H9 (cell line): ENCODE measurements at regions not wholly inside any gene's neighbourhood (a gene's known extent, or its start where the extent isn't known, plus 50 kb on each side); places are given as distances from the start of the nearest gene placed in this dataset.

Experiments
- DNase-seq: peaks from one replicate; pipeline ENCODE4 v3.0.0-alpha.2; 2017
- H2AFZ ChIP-seq: one replicate; pipeline ENCODE4 v1.6.1; 2013; ENCODE audit warnings: mild to moderate bottlenecking, low read length, control low read depth, moderate library complexity
- H2AK5ac ChIP-seq: 2 replicates; pipeline ENCODE4 v1.6.1; 2013; ENCODE audit warnings: low read length, control low read depth, mixed read lengths; ENCODE audit not compliant: insufficient read length
- H2BK120ac ChIP-seq: one replicate; pipeline ENCODE4 v1.6.1; 2013; ENCODE audit warnings: low read depth, mild to moderate bottlenecking, low read length, control low read depth, inconsistent platforms; ENCODE audit not compliant: poor library complexity, severe bottlenecking
- H2BK12ac ChIP-seq: 2 replicates; pipeline ENCODE4 v1.6.1; 2013; ENCODE audit warnings: low read length, control low read depth, mixed read lengths, low read depth; ENCODE audit not compliant: insufficient read length
- H2BK15ac ChIP-seq: 2 replicates; pipeline ENCODE4 v1.6.1; 2013; ENCODE audit warnings: low read depth, low read length, control low read depth
- H2BK20ac ChIP-seq: one replicate; pipeline ENCODE4 v1.6.1; 2013; ENCODE audit warnings: low read depth, mild to moderate bottlenecking, low read length, control low read depth, inconsistent platforms; ENCODE audit not compliant: poor library complexity, severe bottlenecking
- H2BK5ac ChIP-seq: 2 replicates; pipeline ENCODE4 v1.6.1; 2013; ENCODE audit warnings: low read length, control low read depth, mixed read lengths; ENCODE audit not compliant: insufficient read length
- H3K14ac ChIP-seq: 2 replicates; pipeline ENCODE4 v1.6.1; 2013; ENCODE audit warnings: low read length, control low read depth; ENCODE audit not compliant: insufficient read depth
- H3K18ac ChIP-seq: 2 replicates; pipeline ENCODE4 v1.6.1; 2013; ENCODE audit warnings: low read depth, mild to moderate bottlenecking, mixed read lengths, low read length, control low read depth; ENCODE audit not compliant: insufficient read length
- H3K23ac ChIP-seq: 2 replicates; pipeline ENCODE4 v1.6.1; 2013; ENCODE audit warnings: low read length, control low read depth, mixed read lengths, low read depth; ENCODE audit not compliant: insufficient read length
- H3K23me2 ChIP-seq: 2 replicates; pipeline ENCODE4 v1.6.1; 2013; ENCODE audit warnings: low read depth, mild to moderate bottlenecking, mixed read lengths, low read length, control low read depth; ENCODE audit not compliant: insufficient read length, poor library complexity, severe bottlenecking
- H3K27ac ChIP-seq: 2 replicates; pipeline ENCODE4 v1.5.1; 2013; ENCODE audit warnings: low read length, control low read depth, mixed read lengths, low read depth; ENCODE audit not compliant: insufficient read length
- H3K27me3 ChIP-seq: 2 replicates; pipeline ENCODE4 v1.6.1; 2013; ENCODE audit warnings: low read length, control low read depth, inconsistent platforms; ENCODE audit not compliant: insufficient read depth
- H3K4ac ChIP-seq: 2 replicates; pipeline ENCODE4 v1.6.1; 2013; ENCODE audit warnings: low read depth, mild to moderate bottlenecking, control low read depth, inconsistent platforms, low read length, moderate library complexity
- H3K4me1 ChIP-seq: 2 replicates; pipeline ENCODE4 v1.6.1; 2013; ENCODE audit warnings: low read length, control low read depth, inconsistent platforms; ENCODE audit not compliant: insufficient read depth
- H3K4me2 ChIP-seq: 2 replicates; pipeline ENCODE4 v1.6.1; 2013; ENCODE audit warnings: low read length, control low read depth, mixed read lengths; ENCODE audit not compliant: insufficient read length, insufficient read depth
- H3K56ac ChIP-seq: 2 replicates; pipeline ENCODE4 v1.6.1; 2013; ENCODE audit warnings: low read depth, mild to moderate bottlenecking, mixed read lengths, low read length, control low read depth; ENCODE audit not compliant: insufficient read length
- H3K79me1 ChIP-seq: 2 replicates; pipeline ENCODE4 v1.6.1; 2013; ENCODE audit warnings: low read depth, mild to moderate bottlenecking, moderate library complexity, low read length, control low read depth, inconsistent platforms; ENCODE audit not compliant: insufficient read depth, poor library complexity, severe bottlenecking
- H3K79me2 ChIP-seq: 2 replicates; pipeline ENCODE4 v1.6.1; 2013; ENCODE audit warnings: low read length, control low read depth, inconsistent platforms; ENCODE audit not compliant: insufficient read depth
- H3K9ac ChIP-seq: 2 replicates; pipeline ENCODE4 v1.6.1; 2013; ENCODE audit warnings: low read length, control low read depth, mixed read lengths; ENCODE audit not compliant: insufficient read length; ENCODE audit errors: extremely low read depth
- H3K9me3 ChIP-seq: one replicate; pipeline ENCODE4 v1.6.1; 2013; ENCODE audit warnings: low read depth, low read length, inconsistent platforms; ENCODE audit not compliant: control insufficient read depth
- H3T11ph ChIP-seq: one replicate; pipeline ENCODE4 v1.6.1; 2013; ENCODE audit warnings: mild to moderate bottlenecking, low read length, control low read depth, inconsistent platforms
- H4K20me1 ChIP-seq: one replicate; pipeline ENCODE4 v1.6.1; 2013; ENCODE audit not compliant: control insufficient read depth, insufficient read length, insufficient read depth
- H4K5ac ChIP-seq: 2 replicates; pipeline ENCODE4 v1.6.1; 2013; ENCODE audit warnings: low read depth, mild to moderate bottlenecking, mixed read lengths, low read length, control low read depth; ENCODE audit not compliant: insufficient read length
- H4K8ac ChIP-seq: replicated peaks from 2 replicates; pipeline ENCODE4 v1.6.1; 2013; ENCODE audit warnings: low read length, control low read depth, mixed read lengths, low read depth; ENCODE audit not compliant: insufficient read length
- H4K91ac ChIP-seq: 2 replicates; pipeline ENCODE4 v1.6.1; 2013; ENCODE audit warnings: low read depth, mild to moderate bottlenecking, moderate library complexity, mixed read lengths, low read length, control low read depth; ENCODE audit not compliant: insufficient read length
- H3K27ac Mint-ChIP-seq, 3 experiments: 2 replicates in 2 of 3; 3 replicates in 1 of 3; pipeline ENCODE4 v1.8.0; 2020 to 2021; ENCODE audit warnings: mixed read lengths in 3 of 3, mild to moderate bottlenecking in 1 of 3, moderate library complexity in 1 of 3
- H3K27me3 Mint-ChIP-seq: 2 replicates; pipeline ENCODE4 v1.8.0; 2021; ENCODE audit warnings: low read depth, mild to moderate bottlenecking, moderate library complexity, mixed read lengths
- H3K36me3 Mint-ChIP-seq, 3 experiments: 2 replicates in 2 of 3; 3 replicates in 1 of 3; pipeline ENCODE4 v1.8.0; 2020 to 2021; ENCODE audit warnings: low read depth in 3 of 3, mixed read lengths in 3 of 3; ENCODE audit not compliant: insufficient read depth in 1 of 3
- H3K4me1 Mint-ChIP-seq, 2 experiments: 2 replicates each; pipeline ENCODE4 v1.8.0; 2020; ENCODE audit warnings: mixed read lengths in 2 of 2
- H3K4me3 Mint-ChIP-seq, 2 experiments: 2 replicates in 1 of 2; 3 replicates in 1 of 2; pipeline ENCODE4 v1.8.0; 2020 to 2021; ENCODE audit warnings: mild to moderate bottlenecking in 2 of 2, mixed read lengths in 2 of 2, moderate library complexity in 1 of 2
- H3K9me3 Mint-ChIP-seq, 2 experiments: 2 replicates in 1 of 2; 3 replicates in 1 of 2; pipeline ENCODE4 v1.8.0; 2020; ENCODE audit warnings: mild to moderate bottlenecking in 2 of 2, mixed read lengths in 2 of 2, moderate library complexity in 1 of 2
- CTCF ChIP-seq: fragments of 200-600 bp; sonication (generic); conservative IDR thresholded peaks from 3 replicates; pipeline ENCODE4 v1.8.0; 2021; ENCODE audit warnings: antibody characterized with exemption, mild to moderate bottlenecking
- WGBS: extraction: QIAGEN DNeasy Blood & Tissue Kit; methylation state at CpG from one replicate; pipeline ENCODE4 v1.1.7; 2013; ENCODE audit warnings: missing lambda C conversion rate, low lambda C conversion rate, mixed read lengths; ENCODE audit not compliant: insufficient read length; ENCODE audit errors: extremely low coverage; 5-methylcytosine and 5-hydroxymethylcytosine counted together

- Histone ChIP-seq H2BK5ac (no peak overlapping the region), H3K79me1 (no peaks in the 10 kb centered on the region), H4K5ac (no peak overlapping the region), H3K18ac (no peak overlapping the region), H4K8ac (no peak overlapping the region), H3K4me2 (no peak overlapping the region), H3K4ac (no peak overlapping the region), H3K27me3 (no peaks in the 10 kb centered on the region), H4K20me1 (no peaks in the 10 kb centered on the region), H2BK12ac (no peak overlapping the region), H3K56ac (no peak overlapping the region), H2AFZ (no peak overlapping the region), H3K9ac (no peak overlapping the region), H3K9me3 (no peaks in the 10 kb centered on the region), H2AK5ac (no peak overlapping the region), H3K27ac (no peak overlapping the region), H3K4me1 (no peaks in the 10 kb centered on the region), H3K23ac (no peak overlapping the region), H2BK15ac (no peak overlapping the region), H3K23me2 (no peaks in the 10 kb centered on the region), H2BK20ac (no peak overlapping the region), H3K14ac (no peak overlapping the region), H3T11ph (no peak overlapping the region), H2BK120ac (no peak overlapping the region), H4K91ac (no peak overlapping the region), H3K79me2 (no peaks in the 10 kb centered on the region)
- Mint-ChIP-seq H3K27ac (no peak overlapping the region; a peak in 1 of 7 replicates), H3K4me3 (no peak overlapping the region), H3K4me1 (no peaks in the 10 kb centered on the region; a peak in 1 of 4 replicates), H3K27me3 (no peaks in the 10 kb centered on the region), H3K36me3 (peaks cover 0 to 9% (median 0%) of the 10 kb centered on the region in 3 experiments; a peak in 3 of 7 replicates), H3K9me3 (peaks cover 3 to 5% of the 10 kb centered on the region in 2 experiments; a peak in 3 of 5 replicates)
- 100% methylated on average over 1 of the region's 6 CpGs for WGBS
- no peak for TF ChIP-seq CTCF
- DNase-seq: no peak
These were observed 180.7 kb upstream of the PGRMC2 start for GRCh38 chr4:128468123-128468989.
